ENCODE measurements at regions not wholly inside any gene's neighbourhood (a gene's known extent, or its start where the extent isn't known, plus 50 kb on each side); places are given as distances from the start of the nearest gene placed in this dataset.
"Not testable (repeated sequence)": the region's sequence is repeated elsewhere in the genome, so short reads cannot be mapped to it uniquely, and the experiment has no call there.

DNA sequence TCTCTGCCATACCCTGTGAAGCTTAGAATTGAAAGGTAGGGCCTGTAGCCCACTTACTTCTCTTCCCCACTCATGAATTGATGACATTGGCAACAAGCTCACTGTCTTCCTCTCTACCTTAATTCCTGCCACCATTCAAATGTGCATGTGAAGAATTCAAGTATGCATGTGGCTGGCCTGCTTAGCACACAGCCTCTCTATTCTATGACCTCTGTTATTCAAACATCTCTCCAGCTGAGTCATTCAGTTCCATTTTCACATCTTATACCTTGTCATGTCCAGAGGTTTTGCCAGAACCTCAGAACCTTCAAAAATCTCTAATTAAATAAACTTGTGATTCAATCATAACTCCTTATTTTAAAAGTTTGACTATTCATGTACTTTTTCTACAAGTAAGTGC, 114.7 kb upstream of the MAN2A1 start:
- no peak for DNase-seq

DNA sequence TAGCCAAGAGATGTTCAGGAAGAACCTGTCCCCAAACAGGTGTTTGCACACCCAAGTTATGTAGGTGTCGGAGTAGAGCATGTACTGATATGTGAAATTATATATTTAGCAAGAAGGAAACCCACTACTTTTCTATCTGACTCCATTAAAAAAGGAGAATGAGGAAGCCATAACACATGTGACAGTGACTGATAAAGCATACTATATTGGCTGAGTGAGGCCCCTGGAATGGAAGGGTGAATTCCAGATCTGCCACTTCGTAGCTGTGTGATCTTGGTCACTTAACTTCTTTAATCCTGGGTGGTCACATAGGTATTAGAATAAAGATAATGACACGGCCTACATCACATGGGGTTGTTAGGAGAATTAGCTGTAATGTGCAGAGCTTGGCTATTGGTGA, 116.0 kb upstream of the MAN2A1 start:
- no peak for DNase-seq

DNA sequence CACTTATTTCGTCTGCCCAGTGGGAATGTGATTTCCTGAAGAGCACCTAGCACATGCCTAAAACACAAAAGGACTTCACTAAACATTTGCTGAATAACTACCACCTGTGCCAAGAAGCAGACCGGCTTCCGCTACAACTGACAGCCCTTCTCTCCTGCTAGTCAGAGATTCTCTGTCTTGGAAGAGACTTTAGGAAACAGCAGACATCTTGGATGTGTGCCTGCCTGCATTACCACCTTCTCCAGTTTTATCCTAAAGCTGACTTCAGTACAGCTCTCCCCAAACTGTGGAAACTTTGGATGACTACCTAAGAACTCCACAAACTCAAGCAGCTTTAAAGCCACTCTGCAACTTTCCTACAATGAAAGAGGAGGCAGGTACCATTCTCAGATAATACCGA, 116.5 kb upstream of the MAN2A1 start:
- DNase-seq = no peak

- no peak for DNase-seq
Measured at GRCh38 chr5:109571785-109572184, 117.9 kb upstream of the MAN2A1 start.

GRCh38 chr5:109570362-109570874, 119.3 kb upstream of the MAN2A1 start:
- DNase-seq = no peak

DNA sequence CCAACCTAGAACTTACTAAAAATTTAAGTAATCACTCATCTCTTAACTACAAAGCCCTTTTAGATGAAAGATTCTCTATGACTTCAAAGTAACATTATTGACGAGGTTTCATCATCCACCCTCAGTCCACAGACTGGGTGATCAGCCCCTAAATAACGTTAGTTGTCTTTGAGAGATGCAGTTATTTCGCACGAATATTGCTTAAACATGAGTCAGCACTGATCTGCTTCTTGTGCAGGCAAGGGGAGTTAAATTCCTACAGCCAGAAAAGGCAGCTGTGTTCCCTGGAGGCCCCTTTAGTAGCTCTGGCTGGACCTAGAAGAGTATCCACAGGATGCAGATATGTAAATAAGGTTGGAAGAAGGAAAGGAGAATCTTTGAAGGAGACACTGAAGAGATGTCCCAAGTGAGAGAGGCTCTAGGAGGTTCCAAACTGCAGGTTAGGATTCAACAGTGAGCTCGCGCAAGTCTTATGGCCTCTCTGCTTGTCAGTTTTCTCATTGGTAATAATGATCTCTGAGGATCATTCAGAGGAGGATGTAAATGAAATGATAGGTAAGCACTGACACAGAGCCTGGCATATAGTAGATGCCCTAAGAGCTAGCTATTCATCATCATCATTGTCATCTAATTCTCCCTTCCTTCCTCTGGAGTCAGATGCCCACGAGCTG, 122.2 kb upstream of the MAN2A1 start:
- no peak for DNase-seq

GRCh38 chr5:109566361-109566760, 123.4 kb upstream of the MAN2A1 start:
- DNase-seq = no peak

GRCh38 chr5:109563739-109564138, 126.0 kb upstream of the MAN2A1 start:
- no peak for DNase-seq

DNA sequence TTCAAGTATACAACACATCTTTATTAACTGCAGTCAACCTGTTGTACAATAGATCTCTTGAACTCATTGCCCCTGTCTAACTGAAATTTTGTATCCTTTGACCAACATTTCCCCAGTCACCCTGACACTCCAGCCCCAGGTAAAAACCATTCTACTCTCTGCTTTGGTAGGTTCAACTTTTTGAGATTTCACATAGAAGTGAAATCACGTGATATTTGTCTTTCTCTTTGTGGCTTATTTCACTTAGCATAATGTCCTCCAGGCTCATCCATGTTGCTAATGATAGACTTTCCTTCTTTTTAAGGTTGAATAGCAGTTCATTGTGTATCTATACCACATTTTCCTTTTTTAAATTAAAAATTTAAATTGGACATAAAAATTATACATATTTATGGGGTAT, 126.5 kb upstream of the MAN2A1 start:
- no peak for DNase-seq

DNA sequence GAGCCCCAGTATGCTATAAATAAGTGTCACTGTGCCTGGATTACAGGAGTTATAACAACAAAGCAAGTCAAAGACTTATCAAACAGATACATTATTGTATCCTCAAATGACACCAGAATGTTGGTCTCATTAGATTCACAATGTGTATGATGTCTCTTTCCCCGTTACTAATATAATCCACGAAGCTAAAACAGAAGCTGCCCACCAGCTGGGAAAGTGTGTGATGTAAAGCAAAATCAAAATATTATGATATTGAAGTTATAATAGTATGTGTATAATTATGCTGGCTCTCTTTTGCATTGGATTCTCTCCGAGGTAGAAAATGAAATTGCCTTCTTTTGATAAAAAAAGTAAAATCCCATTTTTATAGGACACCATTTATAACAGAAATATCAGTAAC, 127.3 kb upstream of the MAN2A1 start:
- no peak for DNase-seq

DNA sequence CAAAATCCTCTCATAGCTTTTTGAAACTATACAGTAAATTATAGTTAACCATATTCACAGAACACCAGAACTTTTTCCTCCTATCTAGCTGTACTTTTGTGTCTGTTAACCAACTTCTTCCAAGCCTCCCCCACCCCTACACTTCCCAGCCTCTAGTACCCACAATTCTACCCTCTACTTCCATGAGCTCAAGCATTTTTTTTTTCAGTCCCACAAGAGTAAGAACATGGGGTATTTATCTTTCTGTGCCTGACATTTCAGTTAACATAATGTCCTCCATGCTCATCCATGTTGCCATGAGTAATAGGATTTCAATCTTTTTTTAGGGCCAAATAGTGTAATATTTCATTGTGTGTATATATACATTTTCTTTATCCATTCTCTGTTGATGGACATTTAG, 128.3 kb upstream of the MAN2A1 start:
- DNase-seq = no peak

GRCh38 chr5:109560554-109560953, 129.2 kb upstream of the MAN2A1 start:
- no peak for DNase-seq

- no peak for DNase-seq
Measured at GRCh38 chr5:109558952-109559351, 130.8 kb upstream of the MAN2A1 start.

DNA sequence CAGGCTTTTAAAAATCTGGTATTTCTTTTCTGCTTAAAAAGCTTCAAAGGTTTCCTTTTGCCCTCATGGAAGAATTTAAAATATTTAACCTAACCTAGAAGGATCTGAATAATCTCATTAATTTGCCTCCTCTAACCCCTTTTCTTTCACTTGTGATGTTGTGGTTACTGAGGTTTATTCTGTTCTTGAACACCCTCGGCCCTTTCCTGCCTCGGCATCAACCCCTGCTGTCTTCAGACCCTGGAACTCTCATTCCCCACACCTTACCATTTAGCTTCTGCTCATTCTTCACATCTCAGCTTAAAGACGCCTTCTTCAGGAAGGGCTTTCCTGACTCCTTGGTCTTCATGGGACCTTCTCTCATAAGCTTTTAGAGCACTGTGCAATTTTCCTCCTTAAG, 131.4 kb upstream of the MAN2A1 start:
- no peak for DNase-seq

DNA sequence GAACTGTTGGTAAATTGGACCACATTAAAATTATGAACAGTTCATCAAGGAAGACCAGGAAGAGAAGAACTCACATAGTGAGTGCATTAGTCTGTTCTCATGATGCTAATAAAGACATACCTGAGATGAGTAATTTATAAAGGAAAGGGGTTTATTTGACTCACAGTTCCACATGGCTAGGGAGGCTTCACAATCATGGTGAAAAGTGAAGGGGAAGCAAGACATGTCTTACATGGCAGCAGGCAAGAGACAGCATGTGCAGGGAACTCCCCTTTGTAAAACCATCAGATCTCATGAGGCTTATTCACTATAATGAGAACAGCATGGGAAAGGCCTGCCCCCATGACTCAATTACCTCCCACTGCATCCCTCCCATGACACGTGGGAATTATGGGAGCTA, 135.9 kb upstream of the MAN2A1 start:
- DNase-seq = no peak

GRCh38 chr5:109551234-109551633, 138.5 kb upstream of the MAN2A1 start:
- not testable (repeated sequence) for DNase-seq

GRCh38 chr5:109550077-109550476, 139.7 kb upstream of the MAN2A1 start:
- no peak for DNase-seq

GRCh38 chr5:109546461-109546860, 136.7 kb upstream of the PJA2 start:
- no peak for DNase-seq

DNA sequence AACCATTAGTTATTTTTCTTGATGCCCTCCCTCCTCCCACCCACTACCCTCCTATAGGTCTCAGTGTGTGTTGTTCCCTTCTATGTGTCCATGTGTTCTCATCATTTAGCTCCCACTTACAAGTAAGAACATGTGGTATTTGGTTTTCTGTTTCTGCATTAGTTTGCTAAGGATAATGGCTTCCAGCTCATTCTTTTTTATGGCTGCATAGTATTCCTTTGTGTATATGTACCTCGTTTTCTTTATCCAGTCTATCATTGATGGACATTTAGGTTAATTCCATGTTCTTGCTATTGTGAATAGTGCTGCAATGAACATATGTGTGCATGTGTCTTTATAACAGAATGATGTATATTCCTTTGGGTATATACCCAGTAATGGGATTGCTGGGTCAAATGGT, 135.1 kb upstream of the PJA2 start:
- not testable (repeated sequence) for DNase-seq

DNA sequence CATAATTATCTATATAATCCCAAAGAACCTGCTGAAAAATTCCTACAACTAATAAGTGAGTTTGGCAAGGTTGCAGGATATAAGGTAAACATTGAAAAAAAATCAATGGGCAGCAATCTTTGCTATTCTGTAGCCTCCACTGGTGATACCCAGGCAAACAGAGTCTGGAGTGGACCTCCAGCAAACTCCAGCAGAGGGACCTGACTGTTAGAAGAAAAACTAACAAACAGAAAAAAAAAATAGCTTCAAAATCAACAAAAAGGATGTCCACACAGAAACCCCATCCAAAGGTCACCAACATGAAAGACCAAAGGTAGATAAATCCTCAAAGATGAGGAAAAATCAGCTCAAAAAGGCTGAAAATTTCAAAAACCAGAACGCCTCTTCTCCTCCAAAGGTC, 128.9 kb upstream of the PJA2 start:
- DNase-seq = not testable (repeated sequence)

- not testable (repeated sequence) for DNase-seq
Measured at GRCh38 chr5:109535090-109535489, 125.3 kb upstream of the PJA2 start.

DNA sequence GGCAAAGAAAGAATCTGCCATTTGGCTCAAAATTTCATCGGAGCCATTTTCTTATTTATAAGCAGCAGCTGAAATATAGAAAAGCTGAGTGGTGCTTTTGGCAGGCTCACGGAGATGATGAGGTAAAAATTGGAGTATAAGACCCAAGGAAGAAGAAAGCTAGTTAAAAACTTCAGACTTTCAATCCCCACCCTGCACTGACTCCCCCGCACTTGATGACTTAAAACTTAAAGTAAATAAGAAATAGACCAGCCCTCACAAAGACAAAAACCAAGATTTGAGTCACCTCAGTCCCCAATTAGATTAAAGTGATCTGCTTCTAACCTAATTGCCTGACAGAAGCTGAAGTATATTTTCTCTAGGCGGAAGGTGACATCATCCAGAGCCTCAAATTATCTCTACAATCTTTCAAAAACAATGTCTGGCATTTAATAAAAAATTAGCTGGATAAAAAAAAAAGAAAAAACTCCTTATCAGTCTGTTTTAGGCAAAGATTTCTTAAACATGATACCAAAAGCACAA, 124.0 kb upstream of the PJA2 start:
- no peak for DNase-seq

- peak; percentile 51 for DNase-seq
Measured at GRCh38 chr5:109532773-109533364, 123.1 kb upstream of the PJA2 start.

GRCh38 chr5:109531262-109531661, 121.5 kb upstream of the PJA2 start:
- DNase-seq = no peak

GRCh38 chr5:109529987-109530386, 120.2 kb upstream of the PJA2 start:
- DNase-seq = no peak
